NCI-H1092 (cell line): ENCODE measurements at regions not wholly inside any gene's neighbourhood (a gene's known extent, or its start where the extent isn't known, plus 50 kb on each side); places are given as distances from the start of the nearest gene placed in this dataset.
A peak's percentile ranks its signal among the peaks of the same experiment; 100 is the strongest.
"Not testable (repeated sequence)": the region's sequence is repeated elsewhere in the genome, so short reads cannot be mapped to it uniquely, and the experiment has no call there.

Source experiments
- DNase-seq: peaks from one replicate; lab custom pipeline; 2025; lab: John Stamatoyannopoulos, UW

DNA sequence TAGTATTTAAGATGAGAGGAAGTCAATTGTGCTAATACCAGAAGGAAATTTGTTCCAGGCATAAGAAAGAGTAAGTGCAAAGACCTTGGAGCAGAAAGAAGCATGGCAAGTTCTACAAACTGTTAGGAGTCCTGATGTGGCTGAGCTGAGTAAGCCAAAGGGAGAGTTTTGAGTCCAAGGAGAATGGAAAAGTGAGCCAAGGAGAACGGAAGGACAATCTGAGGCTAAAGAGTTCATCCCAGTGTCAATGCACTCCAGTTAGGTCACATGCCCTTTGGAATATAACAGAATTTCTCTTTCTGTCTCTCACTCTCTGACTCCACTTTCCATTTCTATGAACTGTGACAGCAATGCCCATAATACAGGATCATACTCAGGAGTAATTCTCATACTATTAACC is 224.7 kb downstream of the CAAP1 start:
- no peak for DNase-seq

DNA sequence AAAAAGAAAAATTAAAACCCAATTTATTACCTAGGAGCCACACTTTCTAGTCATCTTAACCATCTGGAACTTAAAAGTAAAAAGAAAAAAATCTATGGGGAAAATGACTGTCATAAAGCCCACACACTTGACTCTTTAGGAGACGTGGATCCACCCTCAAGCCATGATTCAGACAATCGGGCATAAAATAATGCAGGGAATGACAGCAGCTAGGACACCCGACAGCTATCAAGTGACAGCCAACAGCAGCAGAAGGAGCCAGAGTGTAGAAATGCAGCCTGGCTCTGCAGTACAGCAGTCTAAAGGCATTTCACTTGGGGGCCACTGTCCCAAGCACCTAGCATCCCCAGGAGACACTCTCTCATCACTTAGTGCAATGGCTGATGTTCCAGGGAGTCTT is 226.9 kb downstream of the CAAP1 start:
- no peak for DNase-seq

DNA sequence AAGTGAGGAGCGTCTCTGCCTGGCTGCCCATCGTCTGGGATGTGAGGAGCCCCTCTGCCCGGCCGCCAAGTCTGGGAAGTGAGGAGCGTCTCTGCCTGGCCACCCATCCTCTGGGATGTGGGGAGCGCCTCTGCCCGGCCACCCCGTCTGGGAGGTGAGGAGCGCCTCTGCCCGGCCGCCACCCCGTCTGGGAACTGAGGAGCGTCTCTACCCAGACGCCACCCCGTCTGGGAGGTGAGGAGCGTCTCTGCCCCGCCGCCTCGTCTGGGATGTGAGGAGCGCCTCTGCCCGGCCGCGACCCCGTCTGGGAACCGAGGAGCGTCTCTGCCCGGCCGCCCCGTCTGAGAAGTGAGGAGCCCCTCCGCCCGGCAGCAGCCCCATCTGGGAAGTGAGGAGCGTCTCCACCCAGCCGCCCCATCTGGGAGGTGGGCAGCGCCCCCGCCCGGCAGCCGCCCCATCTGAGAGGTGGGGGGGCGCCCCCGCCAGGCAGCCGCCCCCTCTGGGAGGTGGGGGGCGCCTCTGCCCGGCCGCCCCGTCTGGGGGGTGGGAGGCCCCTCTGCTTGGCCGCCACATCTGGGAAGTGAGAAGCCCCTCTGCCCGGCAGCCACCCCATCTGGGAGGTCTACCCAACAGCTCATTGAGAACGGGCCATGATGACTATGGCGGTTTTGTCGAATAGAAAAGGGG is 228.4 kb downstream of the CAAP1 start:
- DNase-seq: not testable (repeated sequence)

DNA sequence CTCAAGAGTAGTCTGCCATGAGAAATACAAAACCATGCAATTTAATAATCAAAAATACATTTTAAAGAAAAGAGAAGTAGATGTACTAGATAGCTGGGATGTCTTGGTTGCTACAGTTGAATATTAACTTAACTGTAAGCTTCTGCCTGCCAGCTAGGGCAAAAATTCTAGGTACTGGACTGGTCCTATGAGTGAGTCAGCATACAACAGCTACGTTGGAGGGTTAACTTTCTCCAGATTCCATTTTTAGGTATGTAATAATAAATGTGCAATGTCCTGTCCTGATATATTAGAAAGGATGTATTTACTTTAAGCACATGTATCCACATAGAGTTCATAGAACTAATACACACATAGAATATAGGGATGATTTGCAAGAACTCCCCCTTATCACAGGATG is 230.1 kb downstream of the CAAP1 start:
- DNase-seq: no peak

DNA sequence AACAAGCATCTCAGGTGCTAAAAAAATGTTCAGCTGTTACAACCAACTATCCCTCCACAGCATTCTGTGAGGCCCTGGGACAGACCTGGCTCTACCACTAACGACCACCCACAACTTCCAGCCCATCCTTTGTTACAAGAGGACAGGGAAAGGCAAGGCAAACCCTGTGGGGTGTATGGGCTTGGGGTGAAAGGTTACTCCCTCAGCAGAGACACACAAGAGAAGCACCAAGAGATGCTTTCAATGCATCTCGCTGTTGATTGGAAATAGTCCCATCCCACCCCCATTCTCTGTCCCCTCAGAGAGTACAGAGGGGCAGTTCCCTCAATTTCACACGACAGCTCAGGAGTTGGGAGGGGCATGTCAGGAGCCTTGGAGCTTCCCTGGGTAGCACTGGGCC is 234.1 kb downstream of the CAAP1 start:
- no peak for DNase-seq

DNA sequence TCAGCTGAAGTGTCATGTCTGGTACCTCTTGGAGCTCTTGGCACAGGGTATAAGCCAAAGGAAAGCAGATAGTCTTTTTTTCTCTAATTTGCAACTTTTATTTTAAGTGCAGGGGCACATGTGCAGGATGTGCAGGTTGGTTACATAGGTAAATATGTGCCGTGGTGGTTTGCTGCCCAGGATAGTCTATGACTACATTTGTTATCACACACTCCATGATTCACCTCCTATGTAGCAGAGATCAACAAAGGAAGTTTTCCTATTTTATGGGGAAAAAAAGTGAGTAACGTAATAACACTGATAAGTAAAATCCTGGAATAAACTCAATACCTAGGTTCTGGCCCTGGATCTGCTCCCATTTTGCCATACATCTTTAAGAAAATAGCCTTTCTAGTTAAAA is 234.6 kb downstream of the CAAP1 start:
- DNase-seq: no peak

DNA sequence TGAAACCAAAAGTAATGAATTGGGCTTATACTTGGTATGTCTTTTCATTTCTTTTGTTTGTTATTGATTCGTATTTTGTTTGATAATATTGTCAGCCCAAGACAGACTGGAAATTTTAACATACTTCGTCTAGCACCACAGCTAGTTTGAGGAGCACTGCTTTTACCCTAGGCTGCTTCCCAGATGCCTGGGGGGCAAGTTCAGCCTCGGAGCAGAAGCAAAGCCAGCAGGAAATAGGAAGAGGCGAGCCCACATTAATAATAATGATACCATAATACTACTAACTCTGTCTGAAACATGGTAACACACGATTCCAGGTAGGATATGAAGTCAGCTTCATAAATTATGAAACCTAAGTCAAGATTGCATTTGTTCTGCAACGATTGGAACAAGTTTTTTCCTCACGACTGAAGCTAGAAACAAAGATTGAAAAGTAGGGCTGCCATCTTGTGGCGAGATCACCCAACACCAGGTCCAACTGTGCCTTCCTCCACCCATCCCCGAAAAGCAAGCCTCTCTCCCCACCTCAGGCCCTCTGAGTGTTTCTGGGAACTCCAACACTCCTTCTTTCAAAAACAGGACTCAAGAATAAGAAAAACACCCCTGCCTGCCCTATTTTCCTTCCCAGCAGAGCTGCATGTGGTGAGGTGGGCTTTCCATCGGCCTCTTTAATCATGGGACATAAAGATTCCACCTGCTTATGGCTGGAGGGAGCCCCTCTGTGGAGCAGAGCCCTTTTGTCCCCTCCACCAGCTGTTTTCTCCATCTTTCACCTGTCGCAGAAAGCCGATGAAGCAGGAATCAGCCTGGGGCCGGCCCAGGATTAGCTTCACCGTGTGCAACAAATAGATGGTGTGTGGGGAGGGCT is 236.4 kb downstream of the CAAP1 start:
- DNase-seq: peak; percentile 58

DNA sequence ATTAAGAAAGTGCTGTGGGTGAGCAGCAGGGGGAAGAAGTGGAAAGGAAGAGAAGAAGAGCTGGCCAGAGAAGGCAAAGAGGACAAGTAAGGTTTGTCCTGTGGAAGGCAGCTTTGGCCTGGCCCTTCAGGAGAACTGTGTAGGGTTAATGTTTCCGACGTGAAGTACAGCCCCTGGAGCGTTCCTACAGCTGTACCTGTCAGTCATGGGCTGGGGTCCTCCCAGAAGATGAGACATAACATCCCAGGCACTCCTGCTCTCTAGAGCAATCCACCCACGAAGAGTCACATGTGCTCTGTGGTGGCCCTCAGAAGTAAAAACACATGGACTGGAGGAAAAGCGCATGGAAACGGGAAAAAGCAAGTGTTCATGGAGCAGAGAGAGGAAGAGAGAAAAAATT is 237.4 kb downstream of the CAAP1 start:
- DNase-seq: no peak

DNA sequence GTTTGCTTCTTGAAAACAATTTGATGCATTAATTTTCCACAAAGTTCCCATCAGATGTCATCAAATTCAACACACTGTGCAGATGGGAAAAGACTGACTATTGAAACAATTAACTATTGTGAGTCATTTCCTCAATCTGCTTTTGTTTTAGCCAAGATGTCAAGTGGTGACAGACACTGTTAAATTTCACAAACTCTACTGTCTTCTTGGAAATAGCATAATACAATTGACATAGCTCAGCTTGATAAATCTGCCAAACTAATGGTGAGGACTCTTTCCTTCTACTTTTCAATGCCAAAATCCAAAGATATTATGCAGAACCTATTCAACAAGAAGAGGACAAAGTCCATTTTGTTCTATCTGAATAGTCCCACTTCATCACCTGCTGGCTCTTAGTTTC is 242.3 kb downstream of the CAAP1 start:
- no peak for DNase-seq

DNA sequence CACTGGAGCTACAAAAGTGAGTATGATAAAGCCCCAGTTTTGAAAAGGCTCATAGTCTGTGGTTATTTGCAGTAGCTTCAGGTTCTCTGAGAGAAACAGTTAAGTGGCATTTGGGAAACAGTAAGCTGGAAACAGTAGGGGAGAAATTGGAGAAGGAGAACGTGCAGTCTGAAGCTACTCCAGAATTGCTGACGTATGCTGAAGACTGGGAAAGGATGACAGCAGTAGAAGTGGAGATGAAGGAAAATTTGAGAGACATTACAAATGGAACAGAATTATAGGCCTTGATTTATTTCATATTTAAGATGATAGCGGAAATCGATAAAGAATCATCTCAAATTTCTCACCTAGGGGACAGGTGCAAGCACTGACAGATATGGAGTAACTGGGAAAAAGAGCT is 248.8 kb downstream of the CAAP1 start:
- DNase-seq: no peak

DNA sequence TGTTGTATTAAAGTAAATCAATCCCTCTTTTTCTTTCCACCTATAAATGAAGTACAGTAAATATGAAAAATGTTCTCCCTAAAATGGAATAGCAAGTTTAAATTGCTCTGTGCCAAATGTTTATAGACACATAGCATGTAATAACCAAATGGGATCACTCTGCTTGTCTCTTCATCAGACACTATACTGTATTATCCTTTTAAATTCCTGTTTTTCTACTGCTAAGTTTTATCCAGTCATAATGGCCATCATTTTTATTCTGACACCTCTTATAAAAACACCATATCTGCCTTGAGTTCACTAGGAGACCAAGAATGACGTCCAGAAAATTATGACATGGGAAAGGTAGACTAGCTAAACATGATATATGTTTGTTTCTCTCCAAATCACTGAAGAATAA is 252.8 kb downstream of the CAAP1 start:
- DNase-seq: no peak

DNA sequence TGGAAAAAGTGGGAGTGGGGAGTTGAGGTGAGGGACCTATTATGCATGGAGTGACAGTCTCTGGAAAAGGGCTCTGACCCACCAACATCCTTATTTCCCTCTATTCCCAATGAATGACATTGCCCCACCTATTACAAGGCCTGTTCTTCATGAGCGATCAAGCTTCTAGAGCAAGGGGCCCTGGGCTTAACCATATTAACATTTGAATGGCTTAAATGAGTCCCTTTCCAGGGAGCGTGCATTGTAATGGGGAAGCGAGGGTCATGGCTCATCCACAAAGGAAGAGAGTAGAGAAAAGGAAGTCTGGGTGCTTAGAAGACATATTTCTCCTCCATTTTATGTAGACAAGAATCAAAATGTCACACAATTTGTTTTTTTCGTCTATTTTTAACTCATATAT is 255.5 kb downstream of the CAAP1 start:
- DNase-seq: no peak

DNA sequence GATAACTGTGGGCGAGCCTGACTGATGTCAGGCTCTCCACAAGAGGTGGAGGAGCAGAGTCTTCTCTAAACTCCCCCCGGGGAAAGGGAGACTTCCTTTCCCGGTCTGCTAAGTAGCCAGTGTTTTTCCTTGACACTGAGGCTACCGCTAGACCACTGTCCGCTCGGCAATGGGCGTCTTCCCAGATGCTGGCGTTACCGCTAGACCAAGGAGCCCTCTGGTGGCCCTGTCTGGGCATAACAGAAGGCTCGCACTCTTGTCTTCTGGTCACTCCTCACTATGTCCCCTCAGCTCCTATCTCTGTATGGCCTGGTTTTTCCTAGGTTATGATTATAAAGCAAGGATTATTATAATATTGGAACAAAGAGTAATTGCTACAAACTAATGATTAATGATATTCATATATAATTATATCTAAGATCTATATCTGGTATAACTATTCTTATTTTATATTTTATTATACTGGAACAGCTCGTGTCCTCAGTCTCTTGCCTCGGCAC is 278.7 kb downstream of the CAAP1 start:
- not testable (repeated sequence) for DNase-seq

DNA sequence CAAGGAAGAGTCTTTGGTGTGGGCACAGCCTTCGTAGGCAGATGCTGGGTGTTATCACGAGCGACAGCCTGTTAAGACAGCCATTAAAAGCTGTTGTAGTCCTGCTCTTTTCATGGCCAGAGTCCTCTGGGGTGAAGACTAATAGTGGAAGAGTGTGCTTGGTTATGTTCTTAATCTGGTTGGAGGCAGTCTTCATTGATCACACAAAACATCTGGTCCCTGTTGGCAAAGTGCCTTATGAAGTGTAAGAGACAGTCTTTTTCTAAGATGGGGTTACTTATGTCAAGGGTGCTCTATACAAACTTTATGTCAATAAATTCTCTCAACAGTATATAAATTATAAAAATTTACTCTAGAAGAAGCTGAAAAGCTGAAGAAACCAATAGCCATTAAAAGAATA is 280.4 kb downstream of the CAAP1 start:
- no peak for DNase-seq

DNA sequence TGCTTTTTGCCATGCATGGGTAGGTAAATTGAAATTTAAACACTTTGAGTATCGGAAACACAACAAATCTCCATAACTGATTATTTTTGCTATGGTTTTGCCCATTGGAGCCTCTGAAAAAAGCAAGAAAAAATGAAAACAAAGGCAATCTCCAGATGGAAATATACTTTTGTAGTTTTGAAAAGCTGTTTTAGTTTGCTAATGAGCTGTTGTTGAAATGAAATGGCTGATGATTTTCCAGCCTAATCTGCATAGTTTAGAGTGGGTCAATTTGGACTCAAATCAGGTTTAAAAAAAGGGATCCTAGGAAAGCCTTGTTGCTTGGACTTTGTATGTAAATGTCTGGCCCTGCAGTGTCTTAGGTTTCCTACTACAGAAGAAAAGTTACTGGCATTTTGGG is 285.8 kb downstream of the CAAP1 start:
- DNase-seq: no peak

DNA sequence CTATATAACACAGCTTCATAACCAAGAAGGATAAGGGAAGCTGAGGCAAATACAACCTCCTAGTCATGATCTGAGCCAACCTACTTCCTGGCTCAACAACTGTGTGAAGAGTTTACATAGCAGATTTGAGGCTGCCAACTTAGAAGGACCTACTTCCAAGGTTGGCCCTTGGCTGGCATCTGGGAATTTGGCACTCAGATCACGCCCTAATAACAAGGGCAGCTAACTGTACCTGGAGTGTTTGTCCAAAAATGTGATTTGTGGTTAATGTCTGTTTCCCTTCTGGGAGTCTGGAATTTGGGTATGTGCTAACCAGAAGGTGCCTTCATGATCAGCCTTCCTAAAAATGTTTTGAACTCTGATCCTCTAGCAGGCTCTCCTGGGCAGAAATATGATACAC is 287.2 kb downstream of the CAAP1 start:
- DNase-seq: no peak

DNA sequence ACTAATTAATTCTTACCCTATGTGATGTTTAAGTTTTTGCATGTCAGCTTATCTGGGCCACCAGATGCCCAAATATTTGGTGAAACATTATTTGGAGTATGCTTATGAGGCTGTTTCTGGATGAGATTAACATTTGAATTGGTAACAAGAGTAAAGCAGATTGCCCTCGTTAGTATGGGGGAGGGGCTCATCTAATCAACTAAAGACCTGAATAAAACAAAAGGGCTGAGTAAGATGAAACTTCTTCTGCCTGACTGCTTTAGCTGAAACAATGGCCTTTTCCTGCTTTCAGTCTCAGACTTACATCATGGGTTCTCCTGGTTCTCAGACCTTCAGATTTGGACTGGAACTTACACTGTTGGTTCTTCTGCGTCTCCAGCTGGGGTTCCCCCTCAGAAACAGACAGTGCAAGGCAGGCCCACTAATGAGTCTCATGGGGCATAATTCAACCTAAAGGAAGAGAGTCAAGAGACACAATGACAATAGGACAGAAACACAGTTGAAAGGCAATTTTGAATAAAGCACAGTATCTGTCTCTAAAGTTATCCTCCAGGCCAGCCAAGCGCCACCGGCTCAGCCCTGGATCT is 288.4 kb downstream of the CAAP1 start:
- DNase-seq: no peak

DNA sequence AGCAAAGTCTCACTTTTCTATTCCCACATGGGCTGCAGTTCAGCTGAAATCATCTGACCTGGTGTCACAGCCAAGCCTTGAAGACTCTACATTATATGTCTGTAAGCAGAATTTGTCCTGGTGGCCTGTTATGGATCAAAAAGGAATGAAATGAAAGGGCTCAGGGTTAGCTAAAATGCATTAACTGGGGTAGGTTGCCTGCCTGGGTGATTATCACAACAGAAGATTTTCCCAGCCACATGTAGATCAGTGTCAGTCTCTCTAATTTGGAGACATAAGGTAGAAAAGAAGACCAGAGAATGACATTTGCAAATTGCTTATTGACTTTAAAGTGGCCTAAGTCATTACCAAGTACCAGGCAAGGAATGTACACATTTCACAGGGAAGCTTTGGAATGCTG is 289.0 kb downstream of the CAAP1 start:
- no peak for DNase-seq

DNA sequence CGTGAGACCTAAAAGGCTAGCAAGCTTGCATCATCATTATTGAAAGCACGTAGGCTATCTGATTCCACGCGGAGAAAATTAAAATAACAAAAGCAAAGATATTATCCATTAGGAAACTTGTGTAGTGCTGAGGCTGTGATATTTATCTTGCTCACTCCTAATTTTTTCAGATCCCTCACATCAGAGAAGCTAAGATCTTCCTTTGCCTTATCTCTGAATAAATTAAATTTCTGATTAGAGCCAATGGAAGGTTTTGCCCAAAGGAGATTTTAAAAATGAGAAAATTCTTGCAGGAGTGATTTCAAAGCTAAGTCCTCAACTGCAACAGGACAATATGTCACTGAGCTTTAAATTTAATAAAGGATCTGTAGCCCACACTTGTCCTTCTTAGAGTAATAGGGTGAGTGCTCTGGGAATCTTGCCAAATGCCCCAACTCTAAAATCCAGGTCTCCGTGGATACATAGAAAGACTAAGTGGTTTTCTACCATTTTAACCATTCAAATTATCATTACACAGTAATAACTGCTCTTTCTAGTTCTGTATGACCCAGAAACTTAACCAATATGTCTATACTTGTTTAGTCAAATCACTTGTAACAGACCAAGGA is 295.0 kb downstream of the CAAP1 start:
- peak; percentile 47 for DNase-seq

DNA sequence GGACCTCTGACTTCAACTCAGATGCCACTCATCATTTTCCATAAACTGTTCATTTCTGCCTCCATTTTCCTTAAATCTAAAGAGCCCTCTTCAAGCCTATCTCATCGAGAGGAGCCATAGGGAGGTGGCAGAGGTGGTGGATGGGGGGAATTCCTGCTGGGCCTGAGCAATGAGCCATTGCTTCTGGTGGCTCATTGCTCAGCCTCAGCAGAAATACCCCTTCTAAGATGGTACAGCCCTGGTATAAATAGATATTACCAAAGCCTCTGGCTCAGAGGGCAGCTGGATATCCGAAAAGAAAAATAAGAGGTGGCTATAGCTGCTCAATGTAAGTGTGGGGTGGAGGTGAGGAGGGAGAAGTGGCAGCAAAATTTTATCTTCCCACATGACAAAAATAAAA is 313.5 kb downstream of the CAAP1 start:
- no peak for DNase-seq

DNA sequence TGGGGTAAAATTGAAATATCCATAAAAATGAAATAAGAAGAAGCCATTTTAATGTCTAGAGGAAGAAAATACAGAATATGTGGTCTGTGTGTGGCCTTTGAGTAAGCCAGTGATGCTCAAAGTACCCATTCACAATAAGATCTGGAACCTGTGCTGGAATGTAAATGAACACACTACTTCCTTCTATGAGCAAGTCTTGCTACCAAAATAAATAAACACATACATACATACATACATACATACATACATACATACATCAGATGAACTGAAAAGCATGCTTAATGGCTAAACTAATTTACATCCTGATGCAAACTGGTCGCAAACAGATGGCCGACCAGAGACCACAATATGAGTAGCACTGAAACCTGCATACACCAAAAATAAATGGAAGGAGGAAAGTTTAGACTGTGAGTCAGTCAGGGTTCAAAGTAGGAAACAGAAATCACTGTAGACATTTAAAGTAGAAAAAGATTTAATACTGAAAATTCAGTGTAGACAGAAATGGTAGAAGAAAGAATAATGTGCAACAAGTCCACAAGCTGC is 317.6 kb downstream of the CAAP1 start:
- no peak for DNase-seq

DNA sequence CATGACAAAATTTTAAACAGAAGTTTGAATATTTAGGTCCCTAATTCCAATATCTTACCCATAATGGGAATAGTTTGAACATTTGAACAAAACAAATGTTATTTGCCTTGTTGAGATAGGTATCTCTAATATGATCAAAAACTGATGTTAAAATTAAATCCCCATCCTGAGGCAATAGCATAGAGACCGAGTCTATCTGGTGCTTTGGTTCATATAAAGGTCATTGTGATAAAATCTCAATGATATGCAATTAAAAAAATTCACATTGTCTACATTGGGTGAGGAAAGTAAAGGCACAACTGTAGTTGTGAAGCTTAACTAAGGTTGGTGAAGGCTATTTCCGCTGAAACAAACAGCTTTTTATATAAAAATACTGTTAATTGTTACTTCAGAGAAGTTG is 318.3 kb downstream of the CAAP1 start:
- DNase-seq: no peak
